Vagina (tissue), 2 donors: ENCODE measurements at regions not wholly inside any gene's neighbourhood (a gene's known extent, or its start where the extent isn't known, plus 50 kb on each side); places are given as distances from the start of the nearest gene placed in this dataset.

ENCODE experiments used
- CTCF ChIP-seq, 3 experiments: fragments of 450-650 bp in 2 of 3; fragments of 200-600 bp in 1 of 3; sonication (generic) in 1 of 3; IDR thresholded peaks; one replicate each; pipeline ENCODE4 v1.5.1; 2017 to 2019; ENCODE audit warnings: antibody characterized with exemption in 3 of 3, mild to moderate bottlenecking in 2 of 3, moderate library complexity in 2 of 3
- POLR2A ChIP-seq, 2 donors: fragments of 450-650 bp; IDR thresholded peaks; one replicate each; pipeline ENCODE4 v1.6.1; 2017; ENCODE audit warnings: antibody characterized with exemption in 2 of 2, mild to moderate bottlenecking in 2 of 2, moderate library complexity in 2 of 2

GRCh38 chr5:93219641-93220145, 361.3 kb downstream of the NR2F1-AS1 start:
- no peak for TF ChIP-seq CTCF (IDR thresholded peaks at IDR 0.05)
- TF ChIP-seq POLR2A (IDR thresholded peaks at IDR 0.05): no peak
